Psoas muscle (tissue), 7 donors: ENCODE measurements at regions not wholly inside any gene's neighbourhood (a gene's known extent, or its start where the extent isn't known, plus 50 kb on each side); places are given as distances from the start of the nearest gene placed in this dataset.

Experiments
- ATAC-seq, 4 donors: fragments of 200-7000 bp; cut with Tn5 transposase; one replicate each; pipeline ENCODE4 v1.9.1; 2020; ENCODE audit warnings: moderate library complexity in 3 of 4, mild to moderate bottlenecking in 2 of 4
- DNase-seq, 2 donors: peaks; one replicate each; pipeline ENCODE4 v3.0.0-alpha.2; 2020
- H3K27ac ChIP-seq: fragments of 200-600 bp; one replicate; pipeline ENCODE4 v1.8.0; 2022
- H3K27me3 ChIP-seq, 3 donors: fragments of 200-600 bp in 1 of 3; one replicate each; pipeline versions ENCODE4 v1.6.1 to v1.8.0; 2013 to 2022; ENCODE audit warnings: low read length in 2 of 3, mild to moderate bottlenecking in 2 of 3, moderate library complexity in 1 of 3; ENCODE audit not compliant: insufficient read depth in 3 of 3
- H3K36me3 ChIP-seq, 2 donors: fragments of 200-600 bp in 1 of 2; one replicate each; pipeline versions ENCODE4 v1.6.1 to v1.8.0; 2013 to 2022; ENCODE audit warnings: low read depth in 1 of 2, mild to moderate bottlenecking in 1 of 2, moderate library complexity in 1 of 2; ENCODE audit not compliant: insufficient read depth in 1 of 2
- H3K4me1 ChIP-seq: fragments of 200-600 bp; one replicate; pipeline ENCODE4 v1.8.0; 2022
- H3K4me3 ChIP-seq: fragments of 200-600 bp; one replicate; pipeline ENCODE4 v1.8.0; 2022; ENCODE audit warnings: mild to moderate bottlenecking
- H3K9me3 ChIP-seq: fragments of 200-600 bp; one replicate; pipeline ENCODE4 v1.8.0; 2022
- CTCF ChIP-seq: fragments of 200-600 bp; IDR thresholded peaks from one replicate; pipeline ENCODE4 v1.8.0; 2022; ENCODE audit warnings: antibody characterized with exemption
- WGBS, 3 donors: extraction: QIAGEN DNeasy Blood & Tissue Kit; methylation state at CpG; one replicate each; pipeline versions ENCODE4 v1.1.6 to v1.1.7; 2013; 5-methylcytosine and 5-hydroxymethylcytosine counted together
- intact Hi-C, 2 donors: fragments of 100-400 bp; cut with DNase I; formaldehyde crosslinking; loops; one replicate each; pipeline versions ENCODE4 v1.11.0 to v1.14.2; 2022
- donor health status: healthy with polysubstance abuse.
- donor health status: DM: no; HTN: no; CAD: no; lungs with moderate emphysema.
- donor health status: Bipolar disorder and iron deficiency.
- donor health status: healthy.
- donor health status: DM: yes; HTN: yes; CAD: no.
- donor health status: DM: no; HTN: no; CAD: no.
- donor health status: DM: yes; HTN: yes; CAD: no.

GRCh38 chr4:132596186-132596585 lies 552.9 kb upstream of the PCDH10 start:
- no peaks in the 10 kb centered on the region for H3K27me3 ChIP-seq
- DNase-seq (no peak), ATAC-seq (no peak)
- intact Hi-C loops = no loop called here
- H3K36me3 ChIP-seq = no peaks in the 10 kb centered on the region
- no peak overlapping the region for H3K4me3 ChIP-seq
- no peak overlapping the region for H3K27ac ChIP-seq
- TF ChIP-seq CTCF = no peak
- no peaks in the 10 kb centered on the region for H3K9me3 ChIP-seq
- 79 to 94% (median 86%) methylated on average over 1 of the region's 1 CpG for WGBS, 3 donors
- H3K4me1 ChIP-seq = no peaks in the 10 kb centered on the region

- no peaks in the 10 kb centered on the region for H3K4me1 ChIP-seq
These were observed 543.5 kb upstream of the PCDH10 start for GRCh38 chr4:132605551-132605950.

GRCh38 chr4:132614682-132615081 lies 534.4 kb upstream of the PCDH10 start:
- ATAC-seq = no peak
- intact Hi-C loops = no loop called here
- Histone ChIP-seq H3K27me3 (no peaks in the 10 kb centered on the region), H3K4me3 (no peak overlapping the region), H3K27ac (no peak overlapping the region), H3K36me3 (no peaks in the 10 kb centered on the region), H3K4me1 (no peaks in the 10 kb centered on the region), H3K9me3 (no peaks in the 10 kb centered on the region)
- no peak for DNase-seq
- no peak for TF ChIP-seq CTCF

More at GRCh38 chr4:132605551-132605950, 543.5 kb upstream of the PCDH10 start:
- 66 to 75% (median 73%) methylated on average over 4 of the region's 4 CpGs for WGBS, 3 donors
- DNase-seq (no peak), ATAC-seq (no peak)
- Histone ChIP-seq H3K4me3 (no peak overlapping the region), H3K27me3 (no peaks in the 10 kb centered on the region), H3K27ac (no peak overlapping the region), H3K9me3 (no peaks in the 10 kb centered on the region), H3K36me3 (no peaks in the 10 kb centered on the region)
- intact Hi-C loops = no loop called here
- TF ChIP-seq CTCF = no peak

- ATAC-seq (no peak), DNase-seq (no peak)
- H3K4me3 ChIP-seq = no peak overlapping the region
- H3K36me3 ChIP-seq = no peaks in the 10 kb centered on the region
- H3K4me1 ChIP-seq = no peaks in the 10 kb centered on the region
- H3K27ac ChIP-seq = no peak overlapping the region
- intact Hi-C loops = no loop called here
- no peaks in the 10 kb centered on the region for H3K9me3 ChIP-seq
- TF ChIP-seq CTCF = no peak
- no peaks in the 10 kb centered on the region for H3K27me3 ChIP-seq
- 75 to 83% (median 77%) methylated on average over 1 of the region's 1 CpG for WGBS, 3 donors
These were observed 529.1 kb upstream of the PCDH10 start for GRCh38 chr4:132619968-132620367.

GRCh38 chr4:132642016-132642817 lies 506.9 kb upstream of the PCDH10 start:
- Histone ChIP-seq H3K4me3 (no peak overlapping the region), H3K9me3 (no peaks in the 10 kb centered on the region), H3K27ac (no peak overlapping the region), H3K27me3 (no peaks in the 10 kb centered on the region), H3K4me1 (no peaks in the 10 kb centered on the region), H3K36me3 (no peaks in the 10 kb centered on the region)
- ATAC-seq (no peak), DNase-seq (no peak)
- no peak for TF ChIP-seq CTCF
- intact Hi-C loops = no loop called here
- 14 to 24% (median 20%) methylated on average over 6 of the region's 6 CpGs for WGBS, 3 donors
